ENCODE measurements at regions not wholly inside any gene's neighbourhood (a gene's known extent, or its start where the extent isn't known, plus 50 kb on each side); places are given as distances from the start of the nearest gene placed in this dataset.

- TF ChIP-seq HMGXB4 (CRISPR knock-in tag; IDR thresholded peaks at IDR 0.05) = no peak
Measured at GRCh38 chr2:198710562-198710961, 747.2 kb downstream of the SATB2 start (continued).

GRCh38 chr2:198706476-198707082 lies 751.2 kb downstream of the SATB2 start:
- ATAC-seq (no peak), DNase-seq (ENCODE audit: extremely low read depth in 1 of 4, low spot score in 3 of 4) (no peak), FAIRE-seq (no peak)
- Histone ChIP-seq H3K9ac (ENCODE audit: insufficient read depth in 1 of 2, low read depth in 2 of 2, low read length in 2 of 2) (no peak overlapping the region), H3K27me3 (ENCODE audit: control insufficient read depth in 2 of 2, insufficient read depth in 2 of 2, low read length in 2 of 2) (no peaks in the 10 kb centered on the region), H2AFZ (ENCODE audit: low read depth, low read length) (no peak overlapping the region), H3K9me3 (replicated peaks; ENCODE audit: control insufficient read depth, insufficient read depth, low read depth, low read length) (no peaks in the 10 kb centered on the region), H3K36me3 (ENCODE audit: control insufficient read depth, insufficient read depth, low read length) (no peaks in the 10 kb centered on the region), H3K27ac (ENCODE audit: extremely low read depth, low read depth, low read length) (no peak overlapping the region), H3K4me3 (no peak overlapping the region), H3K79me2 (ENCODE audit: control insufficient read depth, insufficient read depth, low read length) (no peaks in the 10 kb centered on the region), H3K4me2 (ENCODE audit: insufficient read depth, low read length) (no peak overlapping the region), H3K9me1 (ENCODE audit: control insufficient read depth, insufficient read depth, low read length) (no peaks in the 10 kb centered on the region), H3K4me1 (replicated peaks in 1 of 2; ENCODE audit: control insufficient read depth in 2 of 2, insufficient read depth in 2 of 2, low read length in 2 of 2) (no peaks in the 10 kb centered on the region), H4K20me1 (replicated peaks; ENCODE audit: control insufficient read depth, insufficient read depth, low read length) (no peaks in the 10 kb centered on the region)
- ChIA-PET POLR2A (no interaction called here), CTCF (ENCODE audit: low intra/inter-chr PET ratio) (no interaction called here)
- TF ChIP-seq SRSF7 (optimal IDR thresholded peaks at IDR 0.05; ENCODE audit: low read depth, low read length) (no peak), TCFL5 (CRISPR knock-in tag; conservative IDR thresholded peaks at IDR 0.05) (no peak), COPS2 (conservative IDR thresholded peaks at IDR 0.05) (no peak), PTTG1 (tag; IDR thresholded peaks at IDR 0.05; ENCODE audit: low read depth) (no peak), FOXK2 (conservative IDR thresholded peaks at IDR 0.05 in 1 of 2, IDR thresholded peaks at IDR 0.05 in 1 of 2; ENCODE audit: low read depth in 2 of 2) (no peak), SMAD3 (CRISPR knock-in tag; conservative IDR thresholded peaks at IDR 0.05) (no peak), GTF2F1 (IDR thresholded peaks at IDR 0.05; ENCODE audit: low read depth, low read length) (no peak)
- WGBS (ENCODE audit: insufficient coverage, low coverage, missing lambda C conversion rate) = 0% methylated on average over 1 of the region's 1 CpG
- intact Hi-C loops (cut with micrococcal nuclease) = no loop called here
- BruUV-seq (replicated peaks) = no TSS peak
- in situ Hi-C loops (cut with MboI) = no loop called here
